ENCODE measurements at regions not wholly inside any gene's neighbourhood (a gene's known extent, or its start where the extent isn't known, plus 50 kb on each side); places are given as distances from the start of the nearest gene placed in this dataset.
"Not testable (repeated sequence)": the region's sequence is repeated elsewhere in the genome, so short reads cannot be mapped to it uniquely, and the experiment has no call there.

GRCh38 chr12:25615119-25615518, 62.0 kb upstream of the LMNTD1 start:
- DNase-seq (ENCODE audit: low read depth in 2 of 2), result peak; percentile 70 to 72

- no peak for DNase-seq (ENCODE audit: low read depth in 2 of 2)
Measured at GRCh38 chr12:25616286-25616685, 63.2 kb upstream of the LMNTD1 start.

GRCh38 chr12:25617991-25618390, 64.9 kb upstream of the LMNTD1 start:
- DNase-seq (ENCODE audit: low read depth in 2 of 2), result no peak

GRCh38 chr12:25623816-25624215, 70.7 kb upstream of the LMNTD1 start:
- no peak for DNase-seq (ENCODE audit: low read depth in 2 of 2)

GRCh38 chr12:25625146-25625545, 72.1 kb upstream of the LMNTD1 start:
- peak; percentile 35 to 45 for DNase-seq (ENCODE audit: low read depth in 2 of 2)

- DNase-seq (ENCODE audit: low read depth in 2 of 2), result no peak
Measured at GRCh38 chr12:25629341-25629740, 76.3 kb upstream of the LMNTD1 start.

- DNase-seq (ENCODE audit: low read depth in 2 of 2), result not testable (repeated sequence)
Measured at GRCh38 chr12:25630735-25631515, 77.8 kb upstream of the LMNTD1 start.

- DNase-seq (ENCODE audit: low read depth in 2 of 2), result not testable (repeated sequence)
Measured at GRCh38 chr12:25633149-25633548, 80.1 kb upstream of the LMNTD1 start.

GRCh38 chr12:25637752-25638151, 84.7 kb upstream of the LMNTD1 start:
- DNase-seq (ENCODE audit: low read depth in 2 of 2), result no peak

GRCh38 chr12:25639406-25639805, 86.3 kb upstream of the LMNTD1 start:
- DNase-seq (ENCODE audit: low read depth in 2 of 2), result no peak

GRCh38 chr12:25644979-25645378, 91.9 kb upstream of the LMNTD1 start:
- peak; percentile 57 to 62 for DNase-seq (ENCODE audit: low read depth in 2 of 2)

GRCh38 chr12:25645427-25645826, 92.3 kb upstream of the LMNTD1 start:
- DNase-seq (ENCODE audit: low read depth in 2 of 2), result no peak

- DNase-seq (ENCODE audit: low read depth in 2 of 2), result no peak
Measured at GRCh38 chr12:25651931-25652330, 98.8 kb upstream of the LMNTD1 start.

- DNase-seq (ENCODE audit: low read depth in 2 of 2), result no peak
Measured at GRCh38 chr12:25652371-25652770, 99.3 kb upstream of the LMNTD1 start.

GRCh38 chr12:25653487-25654175, 100.5 kb upstream of the LMNTD1 start:
- DNase-seq (ENCODE audit: low read depth in 2 of 2), result no peak

GRCh38 chr12:25655702-25656101, 102.6 kb upstream of the LMNTD1 start:
- DNase-seq (ENCODE audit: low read depth in 2 of 2), result no peak

- DNase-seq (ENCODE audit: low read depth in 2 of 2), result no peak
Measured at GRCh38 chr12:25659621-25660020, 106.5 kb upstream of the LMNTD1 start.

GRCh38 chr12:25670076-25671055, 117.3 kb upstream of the LMNTD1 start:
- no peak for DNase-seq (ENCODE audit: low read depth in 2 of 2)

- peak; percentile 49 to 54 for DNase-seq (ENCODE audit: low read depth in 2 of 2)
Measured at GRCh38 chr12:25675808-25676207, 122.7 kb upstream of the LMNTD1 start.

- no peak for DNase-seq (ENCODE audit: low read depth in 2 of 2)
Measured at GRCh38 chr12:25677232-25677937, 124.3 kb upstream of the LMNTD1 start.

- DNase-seq (ENCODE audit: low read depth in 2 of 2), result no peak
Measured at GRCh38 chr12:25681580-25681979, 128.5 kb upstream of the LMNTD1 start.
